ENCODE measurements at regions not wholly inside any gene's neighbourhood (a gene's known extent, or its start where the extent isn't known, plus 50 kb on each side); places are given as distances from the start of the nearest gene placed in this dataset.
A peak's percentile ranks its signal among the peaks of the same experiment; 100 is the strongest.

DNA sequence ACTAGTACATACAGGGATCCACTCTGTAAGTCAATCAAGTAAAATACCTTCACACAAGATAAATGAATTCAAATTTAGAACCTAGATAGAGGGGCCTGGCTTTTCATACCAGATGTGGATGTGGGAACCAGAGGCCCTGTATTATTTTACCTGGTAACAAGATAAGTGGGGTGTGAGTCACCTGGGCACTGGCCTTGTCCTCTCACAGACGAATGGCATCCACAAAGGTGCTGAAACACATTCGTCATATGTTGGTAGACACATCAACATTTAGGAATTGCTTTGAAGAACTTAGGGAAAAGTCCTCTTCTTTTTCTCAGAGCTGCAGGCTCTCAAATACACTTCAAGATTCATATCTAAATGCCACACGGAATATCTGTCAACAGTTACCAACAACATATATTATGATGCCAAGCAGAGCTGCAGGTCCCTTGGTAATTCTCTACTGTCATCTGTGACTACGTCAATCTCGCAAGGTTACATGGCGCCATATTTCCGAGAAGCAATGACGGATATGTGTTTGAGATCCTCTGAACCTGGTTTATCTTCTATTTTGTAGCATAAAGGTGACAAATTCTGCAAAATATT lies 618.6 kb downstream of the EPM2A start (continued):
- TF ChIP-seq, protein P1, sequence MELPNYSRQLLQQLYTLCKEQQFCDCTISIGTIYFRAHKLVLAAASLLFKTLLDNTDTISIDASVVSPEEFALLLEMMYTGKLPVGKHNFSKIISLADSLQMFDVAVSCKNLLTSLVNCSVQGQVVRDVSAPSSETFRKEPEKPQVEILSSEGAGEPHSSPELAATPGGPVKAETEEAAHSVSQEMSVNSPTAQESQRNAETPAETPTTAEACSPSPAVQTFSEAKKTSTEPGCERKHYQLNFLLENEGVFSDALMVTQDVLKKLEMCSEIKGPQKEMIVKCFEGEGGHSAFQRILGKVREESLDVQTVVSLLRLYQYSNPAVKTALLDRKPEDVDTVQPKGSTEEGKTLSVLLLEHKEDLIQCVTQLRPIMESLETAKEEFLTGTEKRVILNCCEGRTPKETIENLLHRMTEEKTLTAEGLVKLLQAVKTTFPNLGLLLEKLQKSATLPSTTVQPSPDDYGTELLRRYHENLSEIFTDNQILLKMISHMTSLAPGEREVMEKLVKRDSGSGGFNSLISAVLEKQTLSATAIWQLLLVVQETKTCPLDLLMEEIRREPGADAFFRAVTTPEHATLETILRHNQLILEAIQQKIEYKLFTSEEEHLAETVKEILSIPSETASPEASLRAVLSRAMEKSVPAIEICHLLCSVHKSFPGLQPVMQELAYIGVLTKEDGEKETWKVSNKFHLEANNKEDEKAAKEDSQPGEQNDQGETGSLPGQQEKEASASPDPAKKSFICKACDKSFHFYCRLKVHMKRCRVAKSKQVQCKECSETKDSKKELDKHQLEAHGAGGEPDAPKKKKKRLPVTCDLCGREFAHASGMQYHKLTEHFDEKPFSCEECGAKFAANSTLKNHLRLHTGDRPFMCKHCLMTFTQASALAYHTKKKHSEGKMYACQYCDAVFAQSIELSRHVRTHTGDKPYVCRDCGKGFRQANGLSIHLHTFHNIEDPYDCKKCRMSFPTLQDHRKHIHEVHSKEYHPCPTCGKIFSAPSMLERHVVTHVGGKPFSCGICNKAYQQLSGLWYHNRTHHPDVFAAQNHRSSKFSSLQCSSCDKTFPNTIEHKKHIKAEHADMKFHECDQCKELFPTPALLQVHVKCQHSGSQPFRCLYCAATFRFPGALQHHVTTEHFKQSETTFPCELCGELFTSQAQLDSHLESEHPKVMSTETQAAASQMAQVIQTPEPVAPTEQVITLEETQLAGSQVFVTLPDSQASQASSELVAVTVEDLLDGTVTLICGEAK (IDR thresholded peaks at IDR 0.05): no peak
- TF ChIP-seq, protein P1 (CRISPR knock-in tag; IDR thresholded peaks at IDR 0.05): no peak
- no peak for TF ChIP-seq RXRB (CRISPR knock-in tag; IDR thresholded peaks at IDR 0.05; ENCODE audit: borderline replicate concordance)

DNA sequence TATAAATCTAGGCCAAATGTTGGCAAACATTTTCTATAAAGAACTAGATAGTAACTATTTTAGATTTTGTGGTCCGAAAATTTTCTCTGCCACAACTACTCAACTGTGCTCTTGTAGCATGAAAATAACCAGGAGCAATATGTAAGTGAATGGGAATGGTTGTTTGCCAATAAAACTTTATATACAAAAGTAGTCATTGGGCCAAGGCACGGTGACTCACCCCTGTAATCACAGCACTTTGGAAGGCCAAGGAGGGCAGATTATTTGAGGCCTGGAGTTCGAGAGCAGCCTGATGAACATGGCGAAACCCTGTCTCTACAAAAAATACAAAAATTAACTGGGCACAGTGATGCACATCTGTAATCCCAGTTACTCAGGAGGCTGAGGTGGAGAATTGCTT lies 617.1 kb downstream of the EPM2A start:
- 34% methylated on average over 4 of the region's 4 CpGs for WGBS (ENCODE audit: low lambda C conversion rate)
- DNase-seq (ENCODE audit: low spot score): no peak
- no peaks in the 10 kb centered on the region for H3K4me1 ChIP-seq (ENCODE audit: insufficient read depth, low read length)
- H3K4me2 ChIP-seq (ENCODE audit: low read depth, low read length): no peak overlapping the region
- intact Hi-C loops (cut with micrococcal nuclease; ENCODE audit: unreplicated experiment): no loop called here
- in situ Hi-C loops (cut with HindIII; ENCODE audit: extremely low pct_ligation_motif_present, low pct_unique_long_range_greater_than_20kb): no loop called here
- no peaks in the 10 kb centered on the region for H3K79me2 ChIP-seq (ENCODE audit: insufficient read depth, low read length)
- no peak overlapping the region for H2AFZ ChIP-seq (ENCODE audit: low read length)
- POLR2A ChIA-PET: no interaction called here
- no peaks in the 10 kb centered on the region for H4K20me1 ChIP-seq (ENCODE audit: insufficient read depth, low read length)
- no peak for ATAC-seq
- CTCF ChIA-PET (ENCODE audit: low intra/inter-chr PET ratio, low total read pairs): no interaction called here
- BruUV-seq (replicated peaks): no TSS peak
- H3K27ac ChIP-seq (ENCODE audit: extremely low read length, insufficient read depth, low read length): no peak overlapping the region
- no peaks in the 10 kb centered on the region for H3K36me3 ChIP-seq (replicated peaks in 1 of 2; ENCODE audit: control insufficient read depth in 1 of 2, insufficient read depth in 2 of 2, low read length in 2 of 2)
- no peak for TF ChIP-seq ZNF44 (CRISPR knock-in tag; IDR thresholded peaks at IDR 0.05)
- TF ChIP-seq, protein P1 (IDR thresholded peaks at IDR 0.05): no peak
- TF ChIP-seq, protein P1 (CRISPR knock-in tag; IDR thresholded peaks at IDR 0.05): peak; percentile 58; the same call in 1 of the 2 replicates
- no peaks in the 10 kb centered on the region for H3K27me3 ChIP-seq (ENCODE audit: control insufficient read depth in 1 of 2, insufficient read depth in 2 of 2, low read length in 2 of 2)
- FAIRE-seq: no peak
- no peaks in the 10 kb centered on the region for H3K9me3 ChIP-seq (ENCODE audit: low read length)
- no peak overlapping the region for H3K4me3 ChIP-seq (replicated peaks in 1 of 3; ENCODE audit: insufficient read depth in 1 of 3, low read depth in 2 of 3, low read length in 3 of 3)
- no peak overlapping the region for H3K9ac ChIP-seq (ENCODE audit: insufficient read depth, low read depth, low read length)

All from HepG2 (cell line).